ENCODE measurements at regions not wholly inside any gene's neighbourhood (a gene's known extent, or its start where the extent isn't known, plus 50 kb on each side); places are given as distances from the start of the nearest gene placed in this dataset.

DNA sequence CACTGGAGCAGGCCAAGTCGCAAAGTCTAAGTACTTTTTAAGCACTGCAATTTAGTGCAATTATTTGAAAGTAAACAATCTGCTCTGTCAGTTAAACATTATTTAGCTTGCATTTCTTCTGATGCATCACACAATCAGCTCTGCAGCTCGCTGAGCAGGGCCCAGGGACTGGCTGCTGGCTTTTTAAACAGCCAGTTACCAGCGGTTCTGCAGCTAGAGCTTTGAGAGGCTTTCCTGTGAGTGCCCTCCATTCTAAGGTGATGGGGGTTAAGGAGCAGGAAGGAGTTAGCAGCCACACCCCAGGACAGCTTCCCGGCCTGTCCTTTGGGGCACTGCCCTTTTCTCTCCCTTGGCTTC lies 154.3 kb downstream of the SALL1 start:
- no peaks in the 10 kb centered on the region for H4K20me1 ChIP-seq (replicated peaks in 1 of 2; ENCODE audit: control insufficient read depth in 1 of 2, insufficient read depth in 2 of 2, low read length in 2 of 2)
- no peaks in the 10 kb centered on the region for H3K27me3 ChIP-seq (replicated peaks in 1 of 4; ENCODE audit: control insufficient read depth in 3 of 4, extremely low read depth in 1 of 4, insufficient read depth in 3 of 4, low read length in 3 of 4)
- WGBS, 2 experiments (ENCODE audit: extremely low coverage in 1 of 2, insufficient coverage in 1 of 2, insufficient read length in 1 of 2, insufficient replicate concordance in 2 of 2, low coverage in 1 of 2, low lambda C conversion rate in 2 of 2, missing lambda C conversion rate in 1 of 2), result 83% methylated on average over 4 of the region's 4 CpGs; no CpG with 5 or more reads in 1 of the 2 experiments
- no peak overlapping the region for H3K4ac ChIP-seq (replicated peaks; ENCODE audit: insufficient read length, low read depth, low read length)
- CTCF ChIA-PET (ENCODE audit: partially characterized antibody), result interaction anchor here (1.6 to 2.4 kb wide), 3 partner anchors 12 to 42 kb away, joined by 3 to 7 read pairs (median 6); no protein-coding TSS in a partner anchor
- no peaks in the 10 kb centered on the region; the same call in 1 of the 2 replicates for H3K23me2 ChIP-seq (ENCODE audit: low read depth, low read length)
- H3K79me2 ChIP-seq (ENCODE audit: control insufficient read depth in 1 of 2, insufficient read depth in 2 of 2, low read length in 2 of 2), result no peaks in the 10 kb centered on the region
- H3K36me3 ChIP-seq (ENCODE audit: control insufficient read depth in 2 of 4, insufficient read depth in 4 of 4, low read length in 3 of 4), result no peaks in the 10 kb centered on the region
- DNase-seq (ENCODE audit: low read depth in 1 of 2, low spot score in 2 of 2) (no peak), FAIRE-seq (no peak)
- H2BK5ac ChIP-seq (ENCODE audit: low read depth, low read length), result no peak overlapping the region
- H2BK120ac ChIP-seq (replicated peaks; ENCODE audit: low read depth, low read length), result no peak overlapping the region
- POLR2A ChIA-PET (ENCODE audit: partially characterized antibody), result no interaction called here
- H3K23ac ChIP-seq (ENCODE audit: insufficient read length), result no peak overlapping the region
- H4K5ac ChIP-seq (ENCODE audit: insufficient read length, low read depth, low read length), result no peak overlapping the region
- no peak overlapping the region for H2BK12ac ChIP-seq (ENCODE audit: low read depth, low read length)
- no peak overlapping the region for H2BK20ac ChIP-seq (ENCODE audit: low read length)
- H3K56ac ChIP-seq (replicated peaks; ENCODE audit: insufficient read length, low read depth, low read length), result no peak overlapping the region
- no peak overlapping the region for H3K9ac ChIP-seq (replicated peaks in 1 of 4; ENCODE audit: extremely low read depth in 1 of 4, low read depth in 3 of 4, low read length in 3 of 4)
- no peak overlapping the region for H3K18ac ChIP-seq (ENCODE audit: extremely low read depth, low read length)
- H2AFZ ChIP-seq (ENCODE audit: low read length), result no peak overlapping the region
- no peak overlapping the region for H3K14ac ChIP-seq (ENCODE audit: insufficient read length)
- TF ChIP-seq, protein P1, sequence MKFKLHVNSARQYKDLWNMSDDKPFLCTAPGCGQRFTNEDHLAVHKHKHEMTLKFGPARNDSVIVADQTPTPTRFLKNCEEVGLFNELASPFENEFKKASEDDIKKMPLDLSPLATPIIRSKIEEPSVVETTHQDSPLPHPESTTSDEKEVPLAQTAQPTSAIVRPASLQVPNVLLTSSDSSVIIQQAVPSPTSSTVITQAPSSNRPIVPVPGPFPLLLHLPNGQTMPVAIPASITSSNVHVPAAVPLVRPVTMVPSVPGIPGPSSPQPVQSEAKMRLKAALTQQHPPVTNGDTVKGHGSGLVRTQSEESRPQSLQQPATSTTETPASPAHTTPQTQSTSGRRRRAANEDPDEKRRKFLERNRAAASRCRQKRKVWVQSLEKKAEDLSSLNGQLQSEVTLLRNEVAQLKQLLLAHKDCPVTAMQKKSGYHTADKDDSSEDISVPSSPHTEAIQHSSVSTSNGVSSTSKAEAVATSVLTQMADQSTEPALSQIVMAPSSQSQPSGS (IDR thresholded peaks at IDR 0.05; ENCODE audit: low read length), result no peak
- TF ChIP-seq BRCA1 (IDR thresholded peaks at IDR 0.05; ENCODE audit: low read depth, low read length) (no peak), BCL11A (IDR thresholded peaks at IDR 0.05; ENCODE audit: low read depth in 2 of 2, low read length in 2 of 2) (no peak), SIX5 (IDR thresholded peaks at IDR 0.05; ENCODE audit: low read depth, low read length) (no peak), POU5F1 (IDR thresholded peaks at IDR 0.05; ENCODE audit: low read depth, low read length) (no peak), HDAC2 (IDR thresholded peaks at IDR 0.05; ENCODE audit: borderline replicate concordance in 1 of 2, low read depth in 2 of 2, low read length in 2 of 2) (no peak), MAFK (IDR thresholded peaks at IDR 0.05; ENCODE audit: low read depth, low read length) (no peak), RFX5 (IDR thresholded peaks at IDR 0.05; ENCODE audit: borderline replicate concordance, low read depth, low read length) (no peak), POLR2A (IDR thresholded peaks at IDR 0.05; ENCODE audit: control extremely low read depth in 1 of 2, low read depth in 2 of 2, low read length in 2 of 2) (no peak), BACH1 (IDR thresholded peaks at IDR 0.05; ENCODE audit: low read length) (no peak), CREB1 (IDR thresholded peaks at IDR 0.05) (no peak), POLR2AphosphoS5 (IDR thresholded peaks at IDR 0.05; ENCODE audit: low read depth, low read length) (no peak), TCF12 (IDR thresholded peaks at IDR 0.05; ENCODE audit: low read depth, low read length) (no peak), JUND (IDR thresholded peaks at IDR 0.05; ENCODE audit: low read length) (no peak)
- H3K9me3 ChIP-seq (ENCODE audit: insufficient read depth in 2 of 2, low read depth in 1 of 2, low read length in 1 of 2), result no peaks in the 10 kb centered on the region
- no peak overlapping the region for H3K4me3 ChIP-seq (ENCODE audit: extremely low read depth in 1 of 4, insufficient read depth in 2 of 4, low read depth in 3 of 4, low read length in 4 of 4)
- H3K79me1 ChIP-seq (ENCODE audit: low read depth, low read length), result no peaks in the 10 kb centered on the region
- no peak overlapping the region for H3K4me2 ChIP-seq (ENCODE audit: insufficient read depth in 1 of 2, low read depth in 2 of 2, low read length in 2 of 2)
- no peak overlapping the region for H4K8ac ChIP-seq (ENCODE audit: extremely low read depth, insufficient read depth, low read length)
- H3K27ac ChIP-seq (ENCODE audit: low read depth, low read length), result no peak overlapping the region
- H2BK15ac ChIP-seq (ENCODE audit: low read length), result no peak overlapping the region
- no peak overlapping the region for H2AK5ac ChIP-seq (ENCODE audit: low read depth, low read length)
- H3K4me1 ChIP-seq (replicated peaks in 1 of 4; ENCODE audit: control insufficient read depth in 3 of 4, insufficient read depth in 4 of 4, low read length in 3 of 4), result no peaks in the 10 kb centered on the region
- H4K91ac ChIP-seq (replicated peaks; ENCODE audit: insufficient read length, low read length), result no peak overlapping the region
